ENCODE measurements at regions not wholly inside any gene's neighbourhood (a gene's known extent, or its start where the extent isn't known, plus 50 kb on each side); places are given as distances from the start of the nearest gene placed in this dataset.

DNA sequence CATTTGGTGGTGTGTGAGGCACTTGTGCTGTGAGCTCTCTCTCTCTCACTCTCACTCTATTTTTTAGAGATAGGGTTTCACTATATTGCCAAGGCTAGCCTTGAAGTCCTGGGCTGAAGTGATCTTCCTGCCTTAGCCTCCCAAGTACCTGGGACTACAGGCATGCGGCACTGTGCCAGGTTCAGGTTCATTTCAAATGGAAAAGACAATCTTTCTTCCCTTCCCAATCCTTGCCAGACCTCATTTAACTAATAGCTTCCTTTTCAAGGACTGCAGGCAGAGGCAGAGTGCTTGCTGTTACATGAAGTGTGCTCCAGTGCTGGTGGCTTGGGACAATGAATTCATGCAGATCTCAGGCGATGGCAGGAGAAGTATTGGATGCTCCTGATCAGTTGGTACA, 73.2 kb upstream of the BICD1 start:
- H3K27ac Mint-ChIP-seq = no peak overlapping the region
- DNase-seq = no peak
- no peak overlapping the region for H3K4me3 Mint-ChIP-seq
- no peaks in the 10 kb centered on the region for H3K36me3 Mint-ChIP-seq (ENCODE audit: low read depth)
- H3K4me1 Mint-ChIP-seq (ENCODE audit: low read depth) = no peaks in the 10 kb centered on the region
- H3K27me3 Mint-ChIP-seq = no peaks in the 10 kb centered on the region
- H3K9me3 Mint-ChIP-seq = no peaks in the 10 kb centered on the region

DNA sequence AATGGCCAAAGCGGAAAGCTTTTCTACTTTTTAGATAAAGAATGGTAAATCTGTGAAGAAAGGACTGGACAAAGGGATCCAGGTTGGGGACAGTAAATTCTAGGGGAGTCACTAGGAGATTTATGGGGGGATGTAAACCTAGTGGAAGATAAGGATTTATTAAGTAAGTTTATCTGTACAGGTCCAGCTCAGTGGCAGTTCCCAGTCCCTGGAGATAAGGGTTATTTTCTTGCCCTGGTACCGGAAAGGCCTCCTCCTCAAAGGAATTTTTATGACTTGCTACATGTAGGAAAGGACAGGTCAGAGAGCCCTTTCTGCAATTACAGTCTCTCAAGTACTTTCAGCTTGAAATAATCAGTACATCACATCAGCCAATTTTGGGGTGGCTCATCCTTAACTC, 72.6 kb upstream of the BICD1 start:
- Mint-ChIP-seq H3K9me3 (no peaks in the 10 kb centered on the region), H3K27ac (no peak overlapping the region), H3K27me3 (no peaks in the 10 kb centered on the region)

DNA sequence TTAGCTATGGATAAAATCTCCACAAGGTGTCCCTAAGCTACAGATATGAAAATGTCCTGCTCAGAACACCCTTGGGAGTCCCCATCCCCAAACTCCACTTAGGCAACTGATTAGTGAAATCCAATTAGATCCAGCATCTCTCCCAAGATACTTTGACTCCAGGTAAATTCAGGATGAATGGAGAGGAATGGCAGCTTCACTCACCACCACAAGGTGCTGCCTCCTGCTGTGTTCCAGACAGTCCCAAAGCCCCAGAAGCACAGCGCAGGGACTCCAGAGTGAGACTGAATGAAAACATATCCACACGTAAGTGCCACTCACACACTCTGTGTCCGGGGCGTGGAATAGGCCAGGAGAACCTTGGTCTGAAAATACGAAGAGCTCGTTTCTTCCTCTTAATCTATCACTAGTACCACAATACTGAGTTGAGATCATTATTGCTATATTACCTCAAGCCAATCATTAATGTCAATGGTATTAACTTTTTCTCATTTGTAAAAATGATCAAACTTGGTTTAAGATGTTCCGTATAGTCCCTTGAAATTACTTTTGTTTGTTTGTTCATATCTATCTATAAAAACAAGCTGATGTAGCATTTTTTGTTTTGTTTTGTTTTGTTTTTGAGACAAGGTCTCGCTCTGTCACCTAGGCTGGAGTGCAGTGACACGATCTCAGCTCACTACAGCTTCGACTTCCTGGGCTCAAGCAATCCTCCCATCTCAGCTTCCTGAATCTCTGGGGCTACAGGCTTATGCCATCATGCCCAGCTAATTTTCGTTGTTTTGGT, 70.0 kb upstream of the BICD1 start:
- DNase-seq = no peak
- no peak overlapping the region for H3K27ac Mint-ChIP-seq

More for the DNA sequence above, 72.6 kb upstream of the BICD1 start:
- no peak overlapping the region for H3K4me3 Mint-ChIP-seq
- DNase-seq = no peak
- no peaks in the 10 kb centered on the region for H3K36me3 Mint-ChIP-seq (ENCODE audit: low read depth)
- no peaks in the 10 kb centered on the region for H3K4me1 Mint-ChIP-seq (ENCODE audit: low read depth)

DNA sequence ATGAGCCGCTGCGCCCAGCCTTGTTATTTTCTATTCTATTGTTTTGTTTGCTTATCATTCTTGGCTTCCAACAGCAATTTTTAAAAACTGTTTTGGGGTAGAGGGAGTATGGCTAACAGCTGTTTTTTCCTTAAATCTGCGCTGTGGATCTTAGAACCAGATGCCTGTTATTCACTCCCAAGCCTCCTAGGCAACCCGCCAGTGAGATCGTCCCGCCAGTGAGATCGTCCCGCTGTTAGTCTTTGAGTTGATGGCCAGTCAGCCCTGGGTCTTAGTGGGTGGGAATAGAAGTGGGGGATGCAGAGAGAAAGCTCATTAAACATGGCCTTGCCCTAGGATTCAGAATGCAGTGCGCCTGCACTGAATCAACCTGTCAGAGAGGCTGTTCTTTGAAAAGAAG, 67.3 kb upstream of the BICD1 start:
- H3K4me1 Mint-ChIP-seq (ENCODE audit: low read depth) = no peaks in the 10 kb centered on the region
- no peaks in the 10 kb centered on the region for H3K27me3 Mint-ChIP-seq
- H3K4me3 Mint-ChIP-seq = no peak overlapping the region
- no peak for DNase-seq
- H3K9me3 Mint-ChIP-seq = peaks cover 12% of the 10 kb centered on the region
- no peak overlapping the region for H3K27ac Mint-ChIP-seq
- peaks cover 4% of the 10 kb centered on the region for H3K36me3 Mint-ChIP-seq (ENCODE audit: low read depth)

More for the DNA sequence above, 70.0 kb upstream of the BICD1 start:
- no peaks in the 10 kb centered on the region for H3K36me3 Mint-ChIP-seq (ENCODE audit: low read depth)
- no peaks in the 10 kb centered on the region for H3K9me3 Mint-ChIP-seq
- no peaks in the 10 kb centered on the region for H3K27me3 Mint-ChIP-seq
- H3K4me3 Mint-ChIP-seq = no peak overlapping the region
- H3K4me1 Mint-ChIP-seq (ENCODE audit: low read depth) = no peaks in the 10 kb centered on the region

DNA sequence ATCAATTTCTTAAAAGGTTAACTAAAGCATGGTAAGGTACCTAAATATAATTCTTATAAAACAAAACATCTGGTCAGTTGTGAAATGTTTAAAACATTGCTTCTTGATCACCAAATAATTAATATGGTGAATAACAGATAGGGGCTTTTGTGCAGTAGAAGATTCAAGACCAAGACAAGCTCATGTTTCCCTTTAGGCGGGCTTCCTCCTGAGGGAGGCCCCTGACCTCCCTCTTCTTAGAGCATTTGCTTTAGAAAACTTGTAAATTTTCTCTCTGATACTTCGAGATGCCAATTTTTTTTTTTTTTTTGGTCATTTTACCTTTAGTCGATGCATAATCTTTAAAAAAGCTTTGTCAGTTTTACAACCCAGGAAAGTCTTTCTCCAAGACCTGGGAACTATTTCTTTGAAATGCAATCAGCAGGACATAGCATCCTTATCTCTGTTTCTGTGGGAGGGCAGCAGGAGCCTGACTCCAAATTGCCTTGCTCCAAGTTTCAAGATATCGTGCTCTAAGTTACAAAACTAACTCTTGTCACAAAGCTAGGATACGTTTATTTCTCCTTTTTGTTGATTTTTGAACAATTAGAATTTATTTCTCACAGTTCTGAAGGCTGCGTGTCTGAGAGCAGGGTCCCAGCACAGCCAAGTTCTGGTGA, 66.6 kb upstream of the BICD1 start:
- Mint-ChIP-seq H3K27me3 (no peaks in the 10 kb centered on the region), H3K27ac (no peak overlapping the region), H3K36me3 (ENCODE audit: low read depth) (peaks cover 5% of the 10 kb centered on the region), H3K4me1 (ENCODE audit: low read depth) (no peaks in the 10 kb centered on the region), H3K4me3 (no peak overlapping the region), H3K9me3 (peaks cover 15% of the 10 kb centered on the region)
- DNase-seq = no peak

DNA sequence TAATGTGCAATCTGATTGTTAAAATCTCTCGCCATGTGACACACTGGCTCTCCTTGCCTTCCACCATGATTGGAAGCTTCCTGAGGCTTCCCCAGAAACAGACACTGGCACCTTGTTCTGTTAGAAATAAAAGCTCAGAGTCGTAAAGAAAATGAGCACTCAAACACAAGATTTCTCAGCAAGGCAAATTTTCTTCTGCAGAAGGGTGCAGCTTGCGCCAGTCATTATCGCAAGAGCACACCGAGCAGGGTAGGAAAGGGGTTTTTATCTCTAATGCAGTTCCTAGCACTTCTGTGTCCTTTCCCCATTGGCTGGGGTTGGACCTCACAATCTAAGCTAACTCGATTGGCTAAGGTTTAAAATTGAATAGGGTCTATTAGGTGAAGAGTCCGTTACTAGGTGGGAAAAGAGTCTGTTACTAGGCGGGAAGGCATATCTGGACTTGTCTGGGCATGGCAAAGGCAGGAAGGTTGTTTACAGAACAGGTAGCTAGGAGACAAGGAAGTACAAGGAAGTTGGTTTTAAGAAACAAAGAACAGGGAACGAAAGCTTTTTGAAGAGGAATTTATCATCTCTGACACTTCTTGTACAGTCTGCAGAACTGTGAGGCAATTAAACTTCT, 62.6 kb upstream of the BICD1 start:
- peaks cover 21% of the 10 kb centered on the region for H3K9me3 Mint-ChIP-seq
- H3K4me3 Mint-ChIP-seq = no peak overlapping the region
- no peak for DNase-seq
- no peaks in the 10 kb centered on the region for H3K27me3 Mint-ChIP-seq
- H3K36me3 Mint-ChIP-seq (ENCODE audit: low read depth) = peaks cover 10% of the 10 kb centered on the region
- no peak overlapping the region for H3K27ac Mint-ChIP-seq
- H3K4me1 Mint-ChIP-seq (ENCODE audit: low read depth) = peaks cover 1% of the 10 kb centered on the region

DNA sequence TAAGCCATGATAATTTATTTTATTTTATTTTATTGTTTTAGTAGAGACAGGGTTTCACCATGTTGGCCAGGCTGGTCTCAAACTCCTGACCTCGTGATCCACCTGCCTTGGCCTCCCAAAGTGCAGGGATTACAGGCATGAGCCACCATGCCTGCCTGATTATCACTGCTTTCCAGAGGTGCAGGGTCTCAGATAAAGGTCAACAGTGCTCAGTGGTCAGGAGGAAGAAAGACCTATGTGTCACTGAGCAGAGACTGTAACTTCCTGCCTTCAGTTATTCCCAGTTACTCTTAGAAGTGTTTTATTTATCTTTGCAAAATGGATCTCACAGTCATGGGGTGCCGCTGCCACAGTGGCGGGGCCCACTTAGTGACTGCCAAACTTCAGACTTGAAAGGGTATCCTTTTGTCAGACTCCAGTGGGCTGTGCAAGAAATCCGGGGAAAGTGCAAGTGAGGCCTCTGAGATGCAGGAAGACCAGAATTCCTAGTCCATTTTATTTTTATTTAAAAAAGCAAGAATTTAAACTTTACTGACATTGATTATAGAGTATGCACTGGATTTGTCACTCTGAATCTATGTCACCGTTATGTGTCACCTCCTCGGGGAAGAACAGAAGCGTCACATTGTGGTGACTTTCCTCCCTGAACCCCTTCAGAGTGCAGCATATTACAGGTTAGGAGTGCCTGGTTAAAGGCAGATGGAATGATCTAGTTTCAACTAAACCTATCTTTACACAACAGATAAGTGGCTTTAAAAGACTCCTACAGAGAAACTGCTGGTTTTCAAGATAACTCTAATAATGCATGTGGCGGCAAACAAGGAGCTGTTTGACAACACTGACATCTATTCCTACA, 59.1 kb upstream of the BICD1 start:
- peaks cover 3% of the 10 kb centered on the region for H3K4me1 Mint-ChIP-seq (ENCODE audit: low read depth)
- H3K36me3 Mint-ChIP-seq (ENCODE audit: low read depth) = peaks cover 10% of the 10 kb centered on the region
- H3K27me3 Mint-ChIP-seq = no peaks in the 10 kb centered on the region
- H3K27ac Mint-ChIP-seq = no peak overlapping the region
- DNase-seq = no peak
- peaks cover 21% of the 10 kb centered on the region for H3K9me3 Mint-ChIP-seq
- no peak overlapping the region for H3K4me3 Mint-ChIP-seq

DNA sequence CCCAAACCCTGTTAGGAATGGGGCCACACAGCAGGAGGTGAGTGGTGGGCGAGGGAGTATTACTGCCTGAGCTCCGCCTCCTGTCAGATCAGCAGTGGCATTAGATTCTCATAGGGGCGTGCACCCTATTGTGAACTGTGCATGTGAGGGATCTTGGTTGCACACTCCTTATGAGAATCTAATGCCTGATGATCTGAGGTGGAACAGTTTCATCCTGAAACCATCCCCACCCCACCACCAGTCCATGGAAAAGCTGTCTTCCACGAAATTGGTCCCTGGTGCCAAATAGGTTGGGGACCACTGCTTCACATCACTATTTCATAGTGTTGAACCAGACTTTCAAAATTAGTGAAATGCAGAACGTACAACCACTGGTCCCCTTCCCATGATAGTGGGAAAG, 57.9 kb upstream of the BICD1 start:
- DNase-seq = no peak
- peaks cover 3% of the 10 kb centered on the region for H3K4me1 Mint-ChIP-seq (ENCODE audit: low read depth)
- no peak overlapping the region for H3K4me3 Mint-ChIP-seq
- H3K27ac Mint-ChIP-seq = no peak overlapping the region
- peaks cover 15% of the 10 kb centered on the region for H3K9me3 Mint-ChIP-seq
- H3K36me3 Mint-ChIP-seq (ENCODE audit: low read depth) = peaks cover 10% of the 10 kb centered on the region
- H3K27me3 Mint-ChIP-seq = no peaks in the 10 kb centered on the region

DNA sequence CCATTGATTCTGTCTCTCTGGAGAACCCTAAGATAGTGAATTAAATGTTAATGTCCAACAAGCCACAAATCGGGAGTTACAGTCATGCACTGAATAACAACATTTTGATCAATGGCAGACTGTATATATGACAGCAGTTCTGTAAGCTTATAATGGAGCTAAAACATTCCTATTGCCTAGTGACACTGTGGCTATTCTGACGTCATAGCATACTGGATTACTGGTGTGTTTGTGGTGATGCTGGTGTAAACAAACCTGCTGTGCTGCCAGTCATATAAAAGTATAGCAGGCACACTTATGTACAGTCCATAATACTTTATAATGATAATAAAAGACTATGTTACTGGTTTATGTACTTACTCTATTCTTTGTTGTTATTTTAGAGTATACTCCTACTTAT, 56.7 kb upstream of the BICD1 start:
- Mint-ChIP-seq H3K9me3 (peaks cover 12% of the 10 kb centered on the region), H3K27ac (no peak overlapping the region), H3K4me1 (ENCODE audit: low read depth) (peaks cover 3% of the 10 kb centered on the region), H3K27me3 (no peaks in the 10 kb centered on the region), H3K36me3 (ENCODE audit: low read depth) (peaks cover 5% of the 10 kb centered on the region), H3K4me3 (no peak overlapping the region)
- DNase-seq = no peak

DNA sequence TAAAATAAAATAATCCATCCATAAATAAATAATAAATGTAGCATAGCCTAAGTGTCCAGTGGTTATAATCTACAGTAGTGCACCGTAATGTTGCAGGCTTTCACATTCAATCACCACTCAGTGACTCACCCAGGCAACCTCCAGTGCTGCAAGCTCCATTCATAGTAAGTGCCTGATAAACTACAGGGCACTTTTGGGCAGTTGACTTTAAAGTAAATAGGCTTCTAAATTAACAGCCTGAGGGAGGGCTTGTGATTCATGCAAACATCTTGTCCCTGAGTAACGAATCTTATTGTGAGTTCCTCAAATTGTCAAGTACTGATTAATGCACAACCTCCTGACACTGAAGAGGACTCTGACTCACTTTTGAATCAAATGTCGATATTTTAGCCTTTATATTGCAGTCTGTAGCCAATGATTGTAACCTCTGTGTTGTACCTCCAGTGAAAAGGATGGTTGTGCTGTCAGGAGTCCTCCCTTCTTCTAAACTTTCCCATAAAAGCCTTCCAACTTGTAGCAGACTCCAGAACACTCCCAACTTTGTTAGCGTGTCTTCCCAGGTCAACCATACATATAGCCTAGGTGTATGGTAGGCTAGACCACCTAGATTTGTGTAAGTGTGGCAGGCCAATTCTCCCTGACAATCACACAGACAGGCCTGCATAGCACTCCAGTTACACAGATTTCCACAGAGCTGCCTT, 55.0 kb upstream of the BICD1 start:
- peaks cover 7% of the 10 kb centered on the region for H3K9me3 Mint-ChIP-seq
- H3K4me1 Mint-ChIP-seq (ENCODE audit: low read depth) = peaks cover 3% of the 10 kb centered on the region
- DNase-seq = no peak
- H3K27ac Mint-ChIP-seq = no peak overlapping the region
- no peaks in the 10 kb centered on the region for H3K36me3 Mint-ChIP-seq (ENCODE audit: low read depth)
- no peak overlapping the region for H3K4me3 Mint-ChIP-seq
- no peaks in the 10 kb centered on the region for H3K27me3 Mint-ChIP-seq

DNA sequence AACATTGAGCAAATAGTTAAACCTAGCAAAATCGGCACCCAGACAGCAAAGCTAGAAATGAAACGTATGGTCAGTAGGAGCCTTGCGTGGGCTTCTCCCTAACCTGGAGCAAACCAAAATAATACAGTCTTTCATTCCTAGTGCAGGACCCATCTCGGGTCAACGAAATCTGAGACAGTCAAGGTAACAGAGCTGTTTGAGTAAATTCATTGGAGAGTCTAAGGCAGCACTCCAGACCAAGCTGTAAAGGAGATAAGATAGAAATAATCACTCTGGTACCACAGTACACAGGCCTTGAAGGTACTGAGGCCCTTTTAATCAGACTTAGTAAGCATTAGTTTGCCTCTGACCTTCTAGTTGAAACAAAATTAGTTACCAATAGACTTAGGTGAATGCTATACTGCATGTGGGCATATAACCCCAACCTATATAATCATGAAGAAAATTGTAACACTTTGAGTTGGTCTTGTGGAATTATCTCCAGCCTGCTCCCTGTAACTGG, 54.4 kb upstream of the BICD1 start:
- H3K36me3 Mint-ChIP-seq (ENCODE audit: low read depth) = no peaks in the 10 kb centered on the region
- no peak overlapping the region for H3K4me3 Mint-ChIP-seq
- DNase-seq = no peak
- no peaks in the 10 kb centered on the region for H3K27me3 Mint-ChIP-seq
- H3K27ac Mint-ChIP-seq = no peak overlapping the region
- peaks cover 7% of the 10 kb centered on the region for H3K9me3 Mint-ChIP-seq
- H3K4me1 Mint-ChIP-seq (ENCODE audit: low read depth) = peaks cover 3% of the 10 kb centered on the region

DNA sequence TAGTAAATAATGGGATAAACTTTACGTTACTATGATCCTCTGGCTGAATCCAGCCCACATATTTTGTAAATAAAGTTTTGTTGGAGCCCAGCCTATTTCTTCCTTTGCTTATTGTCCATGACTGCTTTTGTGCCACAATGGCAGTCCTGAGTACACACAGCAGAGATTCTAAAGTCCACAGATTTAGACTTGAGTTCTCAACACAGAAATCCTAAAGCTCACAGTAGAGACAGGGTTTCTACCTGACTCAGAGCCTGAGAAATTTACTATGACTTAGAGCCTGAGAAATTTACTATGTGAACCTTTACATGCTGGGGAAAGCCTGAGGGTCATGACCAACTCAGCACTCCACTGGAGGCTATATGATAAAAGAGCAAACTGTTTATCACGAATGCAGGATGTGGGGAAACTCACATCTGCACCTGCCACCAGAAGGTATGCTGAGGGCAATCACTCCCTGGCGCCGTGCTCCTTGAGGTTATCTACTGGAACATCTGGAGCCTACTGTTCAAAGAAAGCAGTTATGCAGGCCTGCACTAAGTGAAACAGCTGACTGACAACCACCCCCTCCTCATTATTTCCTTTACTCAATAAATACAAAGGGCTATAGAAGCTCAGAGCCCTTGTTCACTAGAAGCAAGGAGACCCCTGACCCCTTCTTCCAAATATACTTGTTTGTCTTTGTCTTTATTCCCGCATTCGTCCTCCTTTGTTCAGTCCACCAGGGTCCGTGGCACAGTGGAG, 52.6 kb upstream of the BICD1 start:
- no peaks in the 10 kb centered on the region for H3K36me3 Mint-ChIP-seq (ENCODE audit: low read depth)
- peaks cover 7% of the 10 kb centered on the region for H3K9me3 Mint-ChIP-seq
- H3K4me3 Mint-ChIP-seq = no peak overlapping the region
- peaks cover 1% of the 10 kb centered on the region for H3K4me1 Mint-ChIP-seq (ENCODE audit: low read depth)
- no peak for DNase-seq
- H3K27ac Mint-ChIP-seq = no peak overlapping the region
- no peaks in the 10 kb centered on the region for H3K27me3 Mint-ChIP-seq
